ENCODE measurements at regions not wholly inside any gene's neighbourhood (a gene's known extent, or its start where the extent isn't known, plus 50 kb on each side); places are given as distances from the start of the nearest gene placed in this dataset.

GRCh38 chr6:153405931-153406330 is 274.8 kb upstream of the RGS17 start:
- no peak for TF ChIP-seq PATZ1 (CRISPR knock-in tag; IDR thresholded peaks at IDR 0.05; ENCODE audit: borderline replicate concordance)
- no peak for TF ChIP-seq ZFP30 (CRISPR knock-in tag; IDR thresholded peaks at IDR 0.05)
- TF ChIP-seq RARB (CRISPR knock-in tag; IDR thresholded peaks at IDR 0.05), result no peak
- no peak for TF ChIP-seq TOX (CRISPR knock-in tag; IDR thresholded peaks at IDR 0.05; ENCODE audit: borderline replicate concordance)
- TF ChIP-seq ZFP3 (CRISPR knock-in tag; IDR thresholded peaks at IDR 0.05), result no peak
- TF ChIP-seq GLIS3 (CRISPR knock-in tag; IDR thresholded peaks at IDR 0.05), result no peak
- TF ChIP-seq SNAI2 (CRISPR knock-in tag; IDR thresholded peaks at IDR 0.05), result no peak
